Hepatocyte (in vitro differentiated cells): ENCODE measurements at regions not wholly inside any gene's neighbourhood (a gene's known extent, or its start where the extent isn't known, plus 50 kb on each side); places are given as distances from the start of the nearest gene placed in this dataset.

Experiments used
- DNase-seq: peaks from one replicate; pipeline ENCODE4 v3.0.0-alpha.2; 2016; ENCODE audit warnings: low spot score
- H2AFZ ChIP-seq: fragments of 200-600 bp; sonication (generic); 2 replicates; pipeline ENCODE4 v1.6.0; 2016; ENCODE audit warnings: antibody characterized with exemption, mild to moderate bottlenecking
- H3K27ac ChIP-seq: fragments of 200-600 bp; sonication (generic); 2 replicates; pipeline ENCODE4 v1.5.1; 2016; ENCODE audit warnings: mild to moderate bottlenecking
- H3K27me3 ChIP-seq: fragments of 200-600 bp; sonication (generic); 2 replicates; pipeline ENCODE4 v1.6.1; 2016
- H3K36me3 ChIP-seq: fragments of 200-600 bp; sonication (generic); replicated peaks from 2 replicates; pipeline ENCODE4 v1.5.1; 2016; ENCODE audit warnings: low read depth; ENCODE audit not compliant: insufficient read depth
- H3K4me1 ChIP-seq: fragments of 200-600 bp; sonication (generic); 2 replicates; pipeline ENCODE4 v1.5.1; 2016; ENCODE audit warnings: mild to moderate bottlenecking, moderate library complexity; ENCODE audit not compliant: insufficient read depth
- H3K4me2 ChIP-seq: fragments of 200-600 bp; sonication (generic); 2 replicates; pipeline ENCODE4 v1.6.0; 2016
- H3K4me3 ChIP-seq: fragments of 200-600 bp; sonication (generic); 2 replicates; pipeline ENCODE4 v1.5.1; 2016; ENCODE audit warnings: mild to moderate bottlenecking
- H3K79me2 ChIP-seq: fragments of 200-600 bp; sonication (generic); 2 replicates; pipeline ENCODE4 v1.6.0; 2017; ENCODE audit warnings: mild to moderate bottlenecking
- H3K9me2 ChIP-seq: fragments of 200-600 bp; sonication (generic); replicated peaks from 2 replicates; pipeline ENCODE4 v1.6.0; 2017; ENCODE audit warnings: mild to moderate bottlenecking; ENCODE audit not compliant: insufficient read depth
- H3K9me3 ChIP-seq: fragments of 200-600 bp; sonication (generic); 2 replicates; pipeline ENCODE4 v1.5.1; 2016; ENCODE audit warnings: low read depth, mild to moderate bottlenecking
- H4K20me1 ChIP-seq: fragments of 200-600 bp; sonication (generic); 2 replicates; pipeline ENCODE4 v1.6.0; 2016; ENCODE audit warnings: mild to moderate bottlenecking; ENCODE audit not compliant: insufficient read depth, poor library complexity, severe bottlenecking
- CTCF ChIP-seq: fragments of 200-600 bp; sonication (generic); IDR thresholded peaks from 2 replicates; pipeline ENCODE4 v1.5.1; 2016; ENCODE audit warnings: antibody characterized with exemption, mild to moderate bottlenecking; ENCODE audit not compliant: poor library complexity
- EZH2 ChIP-seq: fragments of 200-600 bp; sonication (generic); IDR thresholded peaks from 2 replicates; pipeline ENCODE4 v1.6.1; 2016; ENCODE audit warnings: antibody characterized with exemption, mild to moderate bottlenecking, borderline replicate concordance
- EZH2phosphoT487 ChIP-seq: fragments of 200-600 bp; sonication (generic); IDR thresholded peaks from one replicate; pipeline ENCODE4 v1.6.1; 2018; ENCODE audit warnings: antibody characterized with exemption, mild to moderate bottlenecking, low read depth, moderate library complexity; ENCODE audit not compliant: unreplicated experiment, severe bottlenecking
- WGBS: methylation state at CpG from one replicate; pipeline ENCODE4 v1.1.6; 2016; ENCODE audit warnings: low lambda C conversion rate; ENCODE audit errors: missing lambda C conversion rate; 5-methylcytosine and 5-hydroxymethylcytosine counted together

- Histone ChIP-seq H2AFZ (no peak overlapping the region), H3K4me1 (peaks cover 30% of the 10 kb centered on the region), H3K27ac (no peak overlapping the region), H3K27me3 (no peaks in the 10 kb centered on the region), H4K20me1 (no peaks in the 10 kb centered on the region), H3K36me3 (no peaks in the 10 kb centered on the region), H3K4me3 (no peak overlapping the region), H3K79me2 (no peaks in the 10 kb centered on the region), H3K4me2 (no peak overlapping the region), H3K9me3 (no peaks in the 10 kb centered on the region), H3K9me2 (no peaks in the 10 kb centered on the region)
- WGBS, result 94% methylated on average over 9 of the region's 9 CpGs
- TF ChIP-seq EZH2, result no peak
- no peak for TF ChIP-seq EZH2phosphoT487
- TF ChIP-seq CTCF, result no peak
- DNase-seq, result no peak
These were observed 341.8 kb downstream of the CYRIA start for GRCh38 chr2:16323551-16324543.

- Histone ChIP-seq H2AFZ (no peak overlapping the region), H4K20me1 (no peaks in the 10 kb centered on the region), H3K27ac (no peak overlapping the region), H3K9me3 (no peaks in the 10 kb centered on the region), H3K4me1 (peaks cover 37% of the 10 kb centered on the region), H3K9me2 (no peaks in the 10 kb centered on the region), H3K27me3 (no peaks in the 10 kb centered on the region), H3K4me3 (no peak overlapping the region), H3K79me2 (no peaks in the 10 kb centered on the region), H3K4me2 (no peak overlapping the region), H3K36me3 (no peaks in the 10 kb centered on the region)
- no peak for TF ChIP-seq EZH2
- TF ChIP-seq CTCF, result no peak
- TF ChIP-seq EZH2phosphoT487, result no peak
- 88% methylated on average over 4 of the region's 4 CpGs for WGBS
- no peak for DNase-seq
These were observed 342.5 kb downstream of the CYRIA start for GRCh38 chr2:16323126-16323520.

- H3K9me2 ChIP-seq, result no peaks in the 10 kb centered on the region
- 56% methylated on average over 9 of the region's 9 CpGs for WGBS
These were observed 343.1 kb downstream of the CYRIA start for GRCh38 chr2:16322308-16323125.

More at GRCh38 chr2:16322308-16323125, 343.1 kb downstream of the CYRIA start:
- no peak overlapping the region for H2AFZ ChIP-seq
- no peaks in the 10 kb centered on the region for H4K20me1 ChIP-seq
- TF ChIP-seq CTCF, result no peak
- TF ChIP-seq EZH2phosphoT487, result no peak
- no peak for TF ChIP-seq EZH2
- H3K36me3 ChIP-seq, result no peaks in the 10 kb centered on the region
- no peaks in the 10 kb centered on the region for H3K79me2 ChIP-seq
- no peak overlapping the region for H3K27ac ChIP-seq
- H3K27me3 ChIP-seq, result no peaks in the 10 kb centered on the region
- no peaks in the 10 kb centered on the region for H3K9me3 ChIP-seq
- H3K4me2 ChIP-seq, result no peak overlapping the region
- no peak overlapping the region for H3K4me3 ChIP-seq
- H3K4me1 ChIP-seq, result peaks cover 43% of the 10 kb centered on the region
- no peak for DNase-seq
